ENCODE measurements at regions not wholly inside any gene's neighbourhood (a gene's known extent, or its start where the extent isn't known, plus 50 kb on each side); places are given as distances from the start of the nearest gene placed in this dataset.

GRCh38 chr6:147841547-147842148, 333.2 kb downstream of the SAMD5 start:
- no peaks in the 10 kb centered on the region for H3K4me1 Mint-ChIP-seq
- DNase-seq = no peak
- no peaks in the 10 kb centered on the region for H3K27me3 Mint-ChIP-seq
- peaks cover 2 to 4% of the 10 kb centered on the region in 2 donors for H3K9me3 Mint-ChIP-seq
- no peak overlapping the region for H3K4me3 Mint-ChIP-seq
- H3K27ac Mint-ChIP-seq = no peak overlapping the region
- no peak for ATAC-seq (replicated peaks)
- H3K36me3 Mint-ChIP-seq = no peaks in the 10 kb centered on the region

GRCh38 chr6:147849401-147850330, 341.2 kb downstream of the SAMD5 start:
- no peaks in the 10 kb centered on the region for H3K27me3 Mint-ChIP-seq
- H3K36me3 Mint-ChIP-seq = no peaks in the 10 kb centered on the region
- no peaks in the 10 kb centered on the region for H3K4me1 Mint-ChIP-seq
- ATAC-seq (replicated peaks) (no peak), DNase-seq (no peak)
- peaks cover under 1 to 2% of the 10 kb centered on the region in 2 donors for H3K9me3 Mint-ChIP-seq
- no peak overlapping the region for H3K27ac Mint-ChIP-seq
- H3K4me3 Mint-ChIP-seq = no peak overlapping the region

DNA sequence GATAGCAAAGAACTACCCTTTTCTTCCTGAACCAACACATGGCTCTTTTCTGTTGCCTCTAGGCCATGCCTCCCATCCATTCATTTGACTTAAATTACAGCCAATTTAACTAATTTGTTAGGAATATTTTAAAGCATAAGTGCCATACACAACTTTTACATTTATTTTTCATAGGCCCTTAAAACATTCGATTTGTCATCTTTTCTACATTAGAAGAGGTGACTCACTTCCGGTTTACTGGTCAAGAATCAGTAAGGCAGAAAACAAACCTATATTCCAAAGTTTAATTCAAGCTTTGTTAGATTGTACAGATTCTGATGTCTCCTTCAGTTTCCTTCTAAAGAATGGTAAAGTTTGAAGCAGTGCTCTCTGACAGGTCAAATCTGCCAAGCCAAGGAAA, 344.3 kb downstream of the SAMD5 start:
- no peaks in the 10 kb centered on the region for H3K9me3 Mint-ChIP-seq
- no peaks in the 10 kb centered on the region for H3K36me3 Mint-ChIP-seq
- H3K4me3 Mint-ChIP-seq = no peak overlapping the region
- ATAC-seq (replicated peaks) (no peak), DNase-seq (no peak)
- no peaks in the 10 kb centered on the region for H3K27me3 Mint-ChIP-seq
- H3K4me1 Mint-ChIP-seq = no peaks in the 10 kb centered on the region
- no peak overlapping the region for H3K27ac Mint-ChIP-seq

GRCh38 chr6:147853574-147853973, 345.1 kb downstream of the SAMD5 start:
- Mint-ChIP-seq H3K4me3 (no peak overlapping the region), H3K36me3 (no peaks in the 10 kb centered on the region), H3K4me1 (no peaks in the 10 kb centered on the region), H3K9me3 (no peaks in the 10 kb centered on the region), H3K27ac (no peak overlapping the region), H3K27me3 (no peaks in the 10 kb centered on the region)
- DNase-seq (no peak), ATAC-seq (replicated peaks) (no peak)

GRCh38 chr6:147855803-147856482, 347.5 kb downstream of the SAMD5 start:
- no peak for ATAC-seq (replicated peaks)
- peak overlapping the region; percentile 43 for H3K27ac Mint-ChIP-seq
- no peak overlapping the region for H3K4me3 Mint-ChIP-seq
- H3K27me3 Mint-ChIP-seq = no peaks in the 10 kb centered on the region
- H3K36me3 Mint-ChIP-seq = no peaks in the 10 kb centered on the region
- DNase-seq = no peak
- H3K4me1 Mint-ChIP-seq = no peaks in the 10 kb centered on the region
- no peaks in the 10 kb centered on the region for H3K9me3 Mint-ChIP-seq

GRCh38 chr6:147856687-147857086, 348.2 kb downstream of the SAMD5 start:
- Mint-ChIP-seq H3K9me3 (no peaks in the 10 kb centered on the region), H3K27me3 (no peaks in the 10 kb centered on the region), H3K4me1 (no peaks in the 10 kb centered on the region), H3K36me3 (no peaks in the 10 kb centered on the region), H3K27ac (no peak overlapping the region), H3K4me3 (no peak overlapping the region)
- DNase-seq (no peak), ATAC-seq (replicated peaks) (no peak)

GRCh38 chr6:147858421-147858820, 349.9 kb downstream of the SAMD5 start:
- DNase-seq (no peak), ATAC-seq (replicated peaks) (no peak)
- Mint-ChIP-seq H3K4me3 (no peak overlapping the region), H3K4me1 (no peaks in the 10 kb centered on the region), H3K36me3 (no peaks in the 10 kb centered on the region), H3K9me3 (no peaks in the 10 kb centered on the region), H3K27me3 (no peaks in the 10 kb centered on the region), H3K27ac (no peak overlapping the region)

DNA sequence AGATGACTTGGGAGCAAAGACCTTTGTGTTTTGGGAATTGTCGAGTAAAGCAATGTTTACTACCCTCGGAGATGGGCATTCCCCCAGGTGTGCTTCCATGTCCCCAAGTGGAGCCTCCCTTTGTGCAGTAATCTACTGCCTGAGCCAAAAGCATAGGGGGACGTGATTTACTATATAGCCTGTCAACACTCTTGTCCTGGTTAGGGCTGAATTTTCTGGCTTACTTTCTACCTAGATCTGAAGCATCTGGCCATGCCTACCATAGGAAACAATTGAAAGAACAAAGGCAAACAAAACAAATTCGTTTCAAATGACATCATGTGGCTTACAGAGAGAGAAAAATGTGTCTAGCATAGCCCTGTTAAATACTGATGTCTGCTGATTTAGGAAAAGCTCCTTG, 350.6 kb downstream of the SAMD5 start:
- H3K4me3 Mint-ChIP-seq = no peak overlapping the region
- no peak for DNase-seq
- no peaks in the 10 kb centered on the region for H3K27me3 Mint-ChIP-seq
- no peaks in the 10 kb centered on the region for H3K4me1 Mint-ChIP-seq
- no peak overlapping the region for H3K27ac Mint-ChIP-seq
- no peaks in the 10 kb centered on the region for H3K9me3 Mint-ChIP-seq
- ATAC-seq (replicated peaks) = no peak
- no peaks in the 10 kb centered on the region for H3K36me3 Mint-ChIP-seq

- no peaks in the 10 kb centered on the region for H3K27me3 Mint-ChIP-seq
- no peaks in the 10 kb centered on the region for H3K36me3 Mint-ChIP-seq
- no peak for DNase-seq
- no peaks in the 10 kb centered on the region for H3K9me3 Mint-ChIP-seq
- no peaks in the 10 kb centered on the region for H3K4me1 Mint-ChIP-seq
- no peak overlapping the region for H3K4me3 Mint-ChIP-seq
- no peak for ATAC-seq (replicated peaks)
- H3K27ac Mint-ChIP-seq = no peak overlapping the region
Measured at GRCh38 chr6:147861696-147862095, 353.2 kb downstream of the SAMD5 start.

DNA sequence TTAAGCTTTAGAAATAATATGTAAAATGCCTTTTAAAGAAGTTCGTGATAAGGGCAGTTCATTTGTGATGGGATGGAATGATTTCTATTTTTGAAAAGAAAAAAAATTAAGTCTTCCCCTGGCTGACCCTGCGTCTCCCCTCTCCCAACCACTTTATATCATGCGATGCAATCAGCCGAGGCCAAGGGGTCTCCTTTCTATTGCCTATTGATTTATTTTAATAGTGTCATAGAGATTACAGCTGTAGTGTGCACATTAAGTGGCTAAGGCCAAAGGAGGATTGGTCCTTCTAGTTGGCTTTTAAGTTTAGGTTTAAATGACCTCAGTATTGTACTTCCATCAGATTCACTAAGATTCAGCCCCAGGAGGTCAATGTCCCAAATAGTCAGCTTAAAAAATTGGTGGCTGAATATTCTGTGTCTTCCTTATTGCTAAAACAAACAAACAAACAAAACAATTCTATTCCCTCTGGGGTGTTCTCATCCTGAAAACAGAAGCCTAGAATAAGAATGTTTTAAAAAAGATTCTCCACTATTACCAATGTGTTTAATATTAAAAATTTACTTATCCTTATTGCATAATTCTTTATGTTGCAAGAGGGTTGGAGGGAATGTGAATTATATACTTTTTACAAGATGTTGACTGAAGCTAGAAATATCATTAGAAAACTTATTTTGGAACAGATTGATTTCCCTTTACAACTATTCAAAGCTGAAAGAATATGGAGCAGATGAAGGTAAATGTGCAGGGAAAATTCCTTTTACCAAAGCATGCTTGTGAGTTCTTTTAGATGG, 359.1 kb downstream of the SAMD5 start:
- ATAC-seq (replicated peaks) = no peak
- Mint-ChIP-seq H3K9me3 (no peaks in the 10 kb centered on the region), H3K4me3 (no peak overlapping the region), H3K27me3 (no peaks in the 10 kb centered on the region), H3K36me3 (no peaks in the 10 kb centered on the region), H3K4me1 (no peaks in the 10 kb centered on the region), H3K27ac (no peak overlapping the region)
- no peak for DNase-seq

DNA sequence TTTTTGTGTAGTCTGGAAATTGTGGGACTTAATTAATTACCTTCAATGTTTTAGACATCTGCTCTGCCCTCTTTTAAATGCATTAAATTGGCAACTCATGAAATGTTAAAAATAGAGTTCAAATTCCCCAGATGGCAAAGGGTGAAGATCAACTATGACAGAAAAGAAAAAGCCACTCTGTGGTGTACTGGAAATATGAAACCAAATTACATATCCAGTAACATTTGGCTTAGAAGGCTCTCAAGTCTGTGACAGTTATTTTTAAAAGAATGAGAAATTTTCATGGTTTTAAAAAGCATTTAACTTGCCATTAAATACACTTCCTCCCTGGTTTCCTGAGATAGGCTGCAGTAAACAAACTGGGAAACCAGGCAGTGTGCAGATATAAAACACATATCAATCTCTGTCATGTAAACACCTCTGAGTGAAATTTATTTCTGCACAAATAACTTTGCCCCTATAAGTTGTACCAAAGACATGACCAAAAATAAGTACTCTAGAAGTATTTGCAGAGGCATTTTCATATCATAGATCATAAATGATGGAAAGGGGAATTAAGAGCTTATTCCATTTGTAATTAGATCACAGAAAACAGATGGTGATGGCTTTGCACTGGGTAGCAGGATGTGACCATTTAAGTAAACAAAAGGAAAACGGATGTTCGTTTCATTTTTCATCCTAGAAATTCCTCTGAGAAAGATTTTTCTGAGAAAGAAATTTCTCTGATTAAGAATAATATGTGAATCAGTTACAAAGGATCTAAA, 360.1 kb downstream of the SAMD5 start:
- DNase-seq = no peak
- ATAC-seq (replicated peaks) = no peak

DNA sequence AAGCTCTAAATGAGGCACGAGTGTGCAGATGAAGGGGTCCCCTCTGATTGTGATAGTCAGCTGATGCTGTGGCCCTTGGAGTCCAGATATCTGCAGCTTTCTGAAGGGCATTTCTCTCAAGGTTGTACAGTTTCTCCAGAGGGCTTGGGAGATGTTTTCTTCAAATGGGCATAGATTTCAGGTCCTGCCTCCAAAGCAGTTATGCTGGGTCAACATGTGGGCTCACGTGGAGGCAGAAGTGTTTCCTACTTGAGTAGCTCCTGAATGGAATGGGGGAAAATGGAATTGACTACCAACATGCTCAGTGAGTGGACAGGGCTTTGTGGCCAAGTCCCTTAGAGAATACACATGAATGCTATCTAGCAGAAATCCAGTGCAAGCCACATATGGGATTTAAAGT, 360.7 kb downstream of the SAMD5 start:
- Mint-ChIP-seq H3K4me3 (no peak overlapping the region), H3K9me3 (no peaks in the 10 kb centered on the region), H3K4me1 (no peaks in the 10 kb centered on the region), H3K27ac (no peak overlapping the region), H3K27me3 (no peaks in the 10 kb centered on the region), H3K36me3 (no peaks in the 10 kb centered on the region)
- ATAC-seq (replicated peaks) (no peak), DNase-seq (no peak)

More for the DNA sequence above, 360.1 kb downstream of the SAMD5 start:
- Mint-ChIP-seq H3K36me3 (no peaks in the 10 kb centered on the region), H3K27me3 (no peaks in the 10 kb centered on the region), H3K4me1 (no peaks in the 10 kb centered on the region), H3K27ac (no peak overlapping the region), H3K4me3 (no peak overlapping the region), H3K9me3 (no peaks in the 10 kb centered on the region)

DNA sequence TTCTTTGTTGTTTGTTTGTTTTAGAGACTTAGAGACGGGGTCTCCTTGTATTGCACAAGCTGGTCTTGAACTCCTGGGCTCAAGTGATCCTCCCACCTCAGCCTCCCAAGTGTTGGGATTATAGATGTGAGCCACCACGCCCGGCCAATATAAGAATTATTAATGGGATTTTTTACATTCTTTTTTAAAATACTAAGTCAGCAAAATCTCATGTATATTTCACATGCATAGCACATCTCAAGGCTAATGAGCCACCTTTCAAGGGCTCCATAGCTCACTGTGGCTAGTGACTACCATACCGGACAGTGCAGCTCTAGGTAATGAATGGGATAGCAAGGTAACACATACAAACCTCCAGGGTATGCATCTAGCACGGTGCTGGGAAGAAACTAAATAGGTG, 361.4 kb downstream of the SAMD5 start:
- H3K36me3 Mint-ChIP-seq = no peaks in the 10 kb centered on the region
- H3K4me1 Mint-ChIP-seq = no peaks in the 10 kb centered on the region
- H3K27me3 Mint-ChIP-seq = no peaks in the 10 kb centered on the region
- DNase-seq (no peak), ATAC-seq (replicated peaks) (no peak)
- no peak overlapping the region for H3K27ac Mint-ChIP-seq
- H3K4me3 Mint-ChIP-seq = no peak overlapping the region
- H3K9me3 Mint-ChIP-seq = no peaks in the 10 kb centered on the region
